T-helper 2 cell (primary cell): ENCODE measurements at regions not wholly inside any gene's neighbourhood (a gene's known extent, or its start where the extent isn't known, plus 50 kb on each side); places are given as distances from the start of the nearest gene placed in this dataset.
"Not testable (repeated sequence)": the region's sequence is repeated elsewhere in the genome, so short reads cannot be mapped to it uniquely, and the experiment has no call there.

ENCODE experiments used
- DNase-seq, 5 experiments: peaks; one replicate each; pipeline versions ENCODE4 v3.0.0 to v3.0.0-alpha.2; 2012 to 2022

DNA sequence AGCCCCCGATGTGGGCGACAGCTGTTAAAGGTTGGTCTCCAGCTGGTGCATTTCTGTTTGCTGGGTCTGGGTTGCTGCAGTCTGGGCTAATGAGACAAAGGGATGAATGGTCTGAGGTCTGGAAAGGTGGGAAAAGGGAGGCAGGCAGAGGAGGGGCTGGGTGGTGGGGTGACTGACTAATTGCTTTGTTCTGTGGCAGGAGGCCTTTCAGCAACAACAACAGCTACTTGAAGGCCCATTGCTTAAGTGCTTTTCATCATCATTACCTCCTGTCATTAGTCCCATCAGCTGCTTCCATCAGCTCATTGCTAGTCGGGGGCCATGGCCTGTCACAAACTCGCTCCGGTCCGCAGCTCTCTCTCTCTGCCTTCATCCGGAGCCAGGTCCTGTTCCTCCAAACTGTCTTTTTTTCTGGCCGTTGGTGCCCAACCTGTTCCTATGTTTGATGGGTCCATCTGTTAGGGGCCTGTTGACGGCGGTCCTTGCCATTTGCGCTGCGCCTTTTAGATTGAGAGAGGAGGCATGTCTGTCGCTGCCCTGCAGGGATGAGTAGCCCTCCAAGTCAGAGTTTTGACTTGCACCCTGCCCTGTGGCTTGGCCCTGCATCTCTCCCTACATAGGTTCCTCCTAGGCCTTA is 105.6 kb upstream of the PLXNA2 start:
- DNase-seq: no peak

DNA sequence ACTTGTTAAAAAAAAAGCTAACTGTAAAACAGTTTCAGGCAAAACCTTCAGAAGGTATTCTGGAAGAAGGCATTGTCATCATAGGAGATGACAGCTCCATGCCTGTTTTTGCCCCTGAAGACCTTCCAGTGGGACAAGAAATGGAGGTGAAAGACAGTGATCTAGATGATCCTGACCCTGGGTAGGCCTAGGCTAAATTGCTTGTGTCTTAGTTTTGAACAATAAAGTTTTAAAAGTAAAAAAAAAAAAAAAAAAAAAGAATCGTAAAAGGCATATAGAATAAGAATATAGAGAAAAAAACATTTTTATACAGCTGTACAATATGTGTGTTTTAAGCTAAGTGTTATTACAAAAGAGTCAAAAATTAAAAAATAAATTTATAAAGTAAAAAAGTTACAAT is 106.6 kb upstream of the PLXNA2 start:
- DNase-seq: no peak

DNA sequence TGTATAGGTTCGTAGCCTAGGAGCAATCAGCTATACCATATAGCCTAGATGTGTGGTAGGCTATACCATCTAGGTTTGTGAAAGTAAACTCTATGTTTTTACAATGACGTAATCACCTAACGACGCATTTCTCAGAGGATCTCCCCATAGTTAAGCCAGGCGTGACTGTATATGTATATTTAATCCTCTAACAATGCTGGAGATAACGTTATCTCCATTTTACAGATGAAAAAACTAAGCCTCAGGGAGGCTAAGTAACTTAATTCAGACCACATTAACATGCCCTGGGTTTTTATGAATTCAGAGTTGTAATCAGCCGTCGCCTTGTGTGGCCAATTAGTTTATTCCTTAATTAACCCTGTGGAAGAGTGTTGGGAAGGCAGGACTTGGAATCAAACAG is 107.7 kb upstream of the PLXNA2 start:
- no peak for DNase-seq

DNA sequence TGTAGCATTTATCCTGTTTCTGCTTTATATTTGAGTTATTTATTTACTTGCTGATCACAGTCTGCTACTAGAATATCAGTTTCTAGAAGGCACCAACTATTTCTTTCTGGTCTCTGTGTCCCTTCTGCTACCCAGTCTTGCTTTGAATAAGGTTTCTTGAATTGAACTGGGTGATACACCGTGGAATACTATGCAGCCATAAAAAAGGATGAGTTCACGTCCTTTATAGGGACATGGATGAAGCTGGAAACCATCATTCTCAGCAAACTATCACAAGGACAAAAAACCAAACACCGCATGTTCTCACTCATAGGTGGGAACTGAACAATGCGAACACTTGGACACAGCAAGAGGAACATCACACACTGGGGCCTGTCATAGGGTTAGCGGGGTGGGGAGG is 109.6 kb upstream of the PLXNA2 start:
- not testable (repeated sequence) for DNase-seq

DNA sequence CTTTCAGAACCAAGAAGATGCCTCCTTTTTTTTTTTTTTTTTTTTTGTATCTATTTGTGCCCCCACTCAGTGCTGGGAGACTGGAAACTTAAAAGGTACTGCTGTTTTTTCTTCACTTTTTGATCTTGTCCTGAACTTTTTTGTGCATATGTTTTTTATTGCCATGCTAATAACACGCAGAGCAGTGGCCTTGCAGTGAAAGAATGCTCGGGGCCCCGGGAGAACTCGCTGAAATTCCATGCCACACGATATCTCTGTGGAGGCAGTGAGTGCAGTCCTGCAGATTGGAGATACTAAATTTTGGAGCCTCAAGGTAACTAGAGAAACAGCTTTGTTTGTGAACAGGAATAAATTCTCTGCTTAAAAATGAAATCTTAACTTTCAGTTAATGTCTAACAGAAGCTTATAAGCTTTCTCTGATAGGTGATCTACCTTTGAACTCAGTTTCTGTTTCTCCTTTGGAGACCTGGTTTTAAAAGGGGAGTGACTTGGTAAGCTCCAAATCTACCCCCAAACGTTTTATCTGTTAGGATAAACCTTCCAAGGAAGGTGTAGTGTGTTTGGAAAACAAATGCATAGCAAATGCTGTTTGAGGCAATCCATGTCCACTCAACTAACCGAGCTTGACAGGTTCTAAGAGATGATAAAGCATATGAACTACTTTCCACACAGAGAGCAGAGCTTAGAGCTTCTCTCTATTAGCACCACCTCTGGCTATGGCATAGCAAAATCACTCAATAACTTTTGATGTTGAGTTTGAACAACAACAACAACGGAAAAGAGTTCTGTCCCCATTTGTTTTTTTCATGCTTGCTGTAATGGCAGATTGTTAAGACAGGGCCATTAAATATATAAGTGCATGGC is 113.7 kb upstream of the PLXNA2 start:
- no peak for DNase-seq

DNA sequence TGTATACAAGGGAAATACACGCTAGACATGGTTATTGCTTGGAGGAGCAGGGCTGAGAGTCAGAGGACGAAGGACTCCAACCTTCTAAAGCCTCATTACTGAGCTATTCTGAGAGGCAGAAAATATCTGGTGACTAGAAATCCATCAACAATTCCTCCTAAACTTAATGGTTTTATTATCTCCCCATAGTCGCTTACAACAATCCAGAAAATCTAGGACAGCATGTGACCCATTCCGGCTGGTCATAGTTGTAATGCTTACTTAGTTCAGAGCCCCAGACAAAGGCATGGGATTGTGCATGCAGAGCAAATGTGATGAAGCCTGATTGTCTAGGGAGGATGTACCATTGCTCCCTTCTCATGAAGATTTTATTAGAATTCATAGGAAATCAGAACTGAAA is 114.5 kb upstream of the PLXNA2 start:
- DNase-seq: no peak

DNA sequence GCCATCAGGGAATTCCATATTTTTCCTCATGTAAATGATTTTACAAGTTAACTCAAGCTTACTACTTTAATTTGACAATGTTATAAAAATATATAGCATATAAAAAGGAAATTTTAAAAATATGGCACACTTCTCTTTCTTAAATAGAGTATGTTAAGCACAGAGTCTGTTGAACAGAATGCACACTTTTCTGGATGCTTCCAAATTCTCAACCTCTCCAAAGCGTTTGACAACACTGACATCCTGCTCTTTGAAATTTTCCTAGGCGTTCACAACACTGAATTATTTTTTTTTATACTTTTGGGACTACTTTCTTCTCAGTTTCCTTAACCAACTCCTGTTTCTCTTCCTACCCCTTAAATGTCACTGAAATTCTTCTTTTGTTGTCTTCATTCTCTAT is 117.8 kb upstream of the PLXNA2 start:
- no peak for DNase-seq

DNA sequence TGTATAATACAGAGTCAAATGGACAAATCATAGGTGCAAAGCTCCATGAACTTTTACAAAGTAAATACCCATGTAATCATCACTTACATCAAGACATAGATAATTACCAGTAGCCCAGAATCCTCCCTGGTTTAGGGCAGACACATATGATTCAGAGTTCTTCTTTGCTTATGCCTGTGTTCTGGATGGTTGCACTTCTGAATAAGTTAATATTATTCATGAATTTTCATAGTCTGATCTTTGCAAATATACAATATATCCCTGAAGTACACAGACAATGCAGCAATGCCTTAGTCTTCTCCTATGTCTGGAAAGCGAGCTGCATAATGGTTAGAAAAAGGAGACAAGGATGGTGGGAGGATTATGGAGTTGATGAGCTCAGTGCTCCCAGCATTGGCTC is 122.4 kb upstream of the PLXNA2 start:
- DNase-seq: no peak

DNA sequence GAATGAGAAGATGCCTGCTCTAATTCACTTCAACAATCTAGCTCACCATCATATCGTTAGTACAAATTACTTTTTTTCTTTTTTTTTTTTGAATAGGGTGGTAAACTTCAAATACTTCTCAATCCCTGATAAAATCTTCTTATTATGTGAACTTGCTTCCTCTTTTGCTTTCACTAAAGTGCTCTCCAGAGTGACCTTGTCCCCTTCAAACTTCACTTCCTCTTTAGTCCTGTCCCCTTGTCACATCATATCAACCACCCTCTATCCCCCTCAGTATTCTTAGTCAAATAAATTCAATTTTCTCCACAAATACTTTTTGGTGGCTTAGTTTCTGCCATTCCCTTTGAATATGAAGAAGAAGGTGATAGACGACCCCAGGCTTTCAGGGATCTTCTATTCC is 124.9 kb upstream of the PLXNA2 start:
- DNase-seq: no peak

DNA sequence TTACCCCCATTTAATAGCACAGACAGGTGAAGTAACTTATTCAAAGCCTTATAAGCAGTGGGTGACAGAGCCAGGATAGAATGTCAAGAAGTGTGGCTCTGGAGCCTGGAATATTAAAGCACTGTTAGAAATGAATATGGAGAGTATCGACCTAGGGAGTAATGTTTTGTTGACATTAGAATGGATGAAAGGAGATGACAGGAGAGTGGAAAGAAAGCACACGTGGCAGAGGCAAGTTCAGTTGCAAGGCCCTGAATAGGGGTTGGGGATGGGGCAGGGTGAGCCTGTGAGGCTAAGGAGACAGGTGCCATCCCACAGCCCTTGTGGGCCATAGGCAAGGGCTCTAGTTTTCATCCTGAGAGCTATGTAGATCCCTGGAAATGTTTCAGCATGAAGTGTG is 125.5 kb upstream of the PLXNA2 start:
- DNase-seq: no peak

DNA sequence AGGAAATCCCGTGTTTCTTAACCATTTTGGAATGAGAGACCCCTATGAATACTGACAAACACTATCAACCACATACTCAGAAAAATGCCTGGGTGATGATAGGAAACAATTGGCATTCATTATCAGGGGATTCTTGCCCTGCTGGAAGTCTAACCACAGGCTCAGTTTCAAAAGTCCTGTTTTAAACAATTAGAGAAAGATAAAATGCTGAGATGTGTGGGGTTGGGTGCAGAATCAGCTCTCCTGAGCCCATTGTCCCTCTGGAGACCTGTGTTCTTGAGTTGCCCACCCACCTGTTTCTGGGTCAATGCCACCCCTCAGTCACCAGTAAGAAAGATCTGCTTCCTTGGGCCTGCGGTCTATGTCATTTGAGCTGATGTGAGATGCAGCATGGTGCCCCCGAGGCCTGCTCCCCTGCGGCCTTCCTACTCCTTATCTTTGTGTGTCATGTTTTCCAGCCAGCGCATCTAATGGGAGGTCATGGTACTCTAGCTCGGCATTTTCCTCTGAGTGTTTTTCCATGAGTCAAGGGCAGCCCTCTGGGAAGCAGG is 130.3 kb upstream of the PLXNA2 start:
- DNase-seq: no peak

DNA sequence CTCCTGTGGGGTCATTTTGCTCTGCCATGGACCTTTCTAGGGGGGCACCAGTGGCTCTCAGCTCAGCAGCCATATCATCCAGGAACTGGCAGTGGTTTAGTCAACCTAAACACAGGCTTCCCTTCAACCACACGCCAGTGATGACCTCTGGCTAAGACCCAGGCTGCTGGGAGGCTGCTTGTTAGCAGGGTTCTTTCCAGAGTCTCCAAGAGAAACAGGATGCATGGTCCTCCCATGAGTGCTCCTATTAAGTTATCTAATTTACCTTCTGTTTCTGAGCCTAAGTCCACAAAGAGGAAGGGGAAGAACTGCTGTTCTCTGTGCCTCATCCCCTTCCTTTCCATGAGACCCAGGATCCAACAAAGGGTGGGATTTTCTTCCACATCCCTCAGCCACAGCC is 137.3 kb upstream of the PLXNA2 start:
- no peak for DNase-seq

DNA sequence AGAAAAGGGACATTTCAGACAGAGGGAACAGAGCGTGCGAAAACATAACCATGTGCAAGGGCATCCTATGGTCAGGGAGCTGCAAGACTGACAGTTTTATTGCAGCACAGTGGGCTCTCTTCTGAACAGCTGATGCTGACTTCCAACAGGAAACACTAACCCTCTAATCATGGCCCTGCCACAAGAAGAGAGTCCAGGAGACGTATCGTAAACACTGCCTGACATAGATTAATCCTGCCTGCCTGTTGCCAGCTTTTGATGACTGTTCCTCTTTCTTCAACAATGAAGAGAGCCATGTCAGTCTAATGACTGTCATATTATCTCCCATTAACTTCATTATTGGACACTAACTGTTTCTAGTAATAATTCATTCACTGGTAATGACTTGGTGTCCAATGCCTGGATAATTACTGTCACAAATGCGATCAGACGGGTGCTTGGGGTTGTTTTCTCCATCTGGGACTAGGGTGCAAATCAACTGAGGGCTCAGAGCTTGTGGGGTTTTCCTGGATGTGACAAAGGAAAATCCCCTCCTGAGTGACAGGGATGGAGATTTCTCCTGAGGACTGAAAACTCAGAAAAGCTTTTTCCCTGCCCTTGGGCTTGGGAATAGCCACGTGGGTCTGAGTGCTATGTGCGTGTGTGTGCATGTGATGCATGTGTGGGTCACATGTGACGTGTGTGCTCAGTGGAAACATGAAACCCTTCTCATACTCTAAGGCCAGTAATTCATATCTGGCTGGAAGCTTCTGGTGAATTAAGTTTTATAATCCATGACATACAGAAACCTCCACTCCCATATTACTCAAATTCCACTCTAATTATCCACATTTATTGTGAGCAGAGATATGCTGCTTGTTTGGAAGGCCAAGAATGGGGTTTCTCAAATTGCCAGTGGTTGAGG is 144.0 kb upstream of the PLXNA2 start:
- DNase-seq: no peak

DNA sequence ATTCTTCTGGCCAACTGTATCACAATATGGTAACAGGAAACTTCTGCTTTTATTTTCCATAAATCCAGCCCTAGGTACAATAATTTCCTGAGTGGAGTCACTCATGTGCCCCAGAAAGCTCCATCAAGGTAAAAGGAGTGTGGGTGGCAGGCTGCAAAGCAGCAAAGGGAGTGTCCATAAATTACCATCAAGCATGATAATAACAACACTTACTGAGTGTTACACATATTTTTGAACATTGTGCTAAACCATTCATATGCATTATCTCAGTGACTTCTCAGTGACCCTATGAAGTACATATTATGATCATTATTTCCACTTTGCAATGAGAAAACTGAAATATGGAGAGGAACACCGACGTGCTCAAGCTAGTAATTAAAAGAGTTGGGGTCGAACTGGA is 149.2 kb upstream of the PLXNA2 start:
- DNase-seq: no peak

DNA sequence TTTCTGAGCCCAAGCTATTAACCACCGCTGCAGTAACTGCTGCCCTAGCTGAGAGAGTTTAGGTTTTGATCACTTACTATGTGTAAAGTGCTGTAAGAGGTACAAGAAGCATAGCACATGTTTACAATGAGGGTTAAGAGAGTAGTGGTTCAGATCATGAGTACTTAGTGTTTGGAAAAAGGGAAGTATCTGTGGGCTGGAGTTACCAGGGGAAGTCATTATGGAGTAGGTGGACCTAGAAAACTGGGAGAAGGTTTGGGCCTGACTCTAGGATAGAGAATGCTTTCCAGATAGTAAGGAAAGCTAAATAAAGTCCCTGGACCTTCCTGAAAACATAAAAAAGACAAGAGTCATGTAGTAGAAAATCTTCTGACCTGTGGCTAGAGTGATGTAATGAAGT is 149.6 kb upstream of the PLXNA2 start:
- no peak for DNase-seq

DNA sequence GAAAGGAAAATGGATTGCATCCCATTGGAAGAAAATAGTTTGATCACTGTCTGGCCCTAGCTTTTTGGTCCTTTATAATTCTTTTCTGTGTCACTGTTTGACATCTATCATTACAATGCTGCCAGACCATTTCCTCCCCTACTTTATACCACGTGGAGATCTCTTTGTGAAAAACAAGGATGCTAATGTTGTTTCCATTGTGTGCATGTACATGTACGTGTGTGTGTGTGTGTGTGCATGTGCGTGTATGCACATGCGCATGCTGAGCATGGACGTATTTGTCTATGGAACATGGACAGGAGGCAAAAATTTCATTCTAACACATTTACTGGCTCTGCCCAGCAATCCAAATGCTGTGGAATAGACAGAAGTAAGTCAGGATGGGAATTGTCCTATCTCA is 153.1 kb upstream of the PLXNA2 start:
- no peak for DNase-seq

DNA sequence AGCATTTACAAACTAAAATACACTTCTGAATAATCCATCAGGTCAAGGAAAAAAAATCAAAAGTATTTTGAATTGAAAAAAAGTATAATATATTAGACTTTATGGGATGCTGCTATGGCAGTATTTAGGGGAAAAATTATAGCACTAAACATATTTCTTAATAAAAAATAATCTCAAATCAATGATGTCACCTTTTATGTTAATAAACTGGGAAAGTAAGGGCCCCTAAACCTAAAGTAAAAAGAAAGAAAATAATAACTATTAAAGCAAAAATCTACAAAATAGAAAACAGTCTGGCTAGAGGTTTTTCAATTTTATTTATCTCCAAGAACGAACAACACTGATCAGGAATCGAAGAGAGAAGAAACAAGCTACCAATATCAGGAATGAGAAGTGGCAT is 160.8 kb upstream of the PLXNA2 start:
- no peak for DNase-seq

DNA sequence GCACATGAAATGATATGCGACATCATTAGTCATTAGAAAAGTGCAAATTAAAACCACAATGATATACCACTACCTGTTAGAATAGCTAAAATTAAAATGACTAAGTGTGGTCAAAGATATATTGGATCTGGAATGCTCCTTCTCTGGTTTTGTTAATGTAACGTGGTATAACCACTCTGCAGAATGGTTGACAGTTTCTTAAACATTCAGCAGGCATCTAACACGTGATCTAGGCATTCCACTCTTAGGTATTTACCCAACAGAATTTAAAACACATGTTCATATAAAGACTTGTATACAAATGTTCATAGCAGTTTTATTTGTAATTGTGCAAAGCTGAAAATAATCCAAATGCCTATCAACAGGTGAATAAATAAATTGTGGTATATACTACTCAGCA is 165.0 kb upstream of the PLXNA2 start:
- DNase-seq: no peak

DNA sequence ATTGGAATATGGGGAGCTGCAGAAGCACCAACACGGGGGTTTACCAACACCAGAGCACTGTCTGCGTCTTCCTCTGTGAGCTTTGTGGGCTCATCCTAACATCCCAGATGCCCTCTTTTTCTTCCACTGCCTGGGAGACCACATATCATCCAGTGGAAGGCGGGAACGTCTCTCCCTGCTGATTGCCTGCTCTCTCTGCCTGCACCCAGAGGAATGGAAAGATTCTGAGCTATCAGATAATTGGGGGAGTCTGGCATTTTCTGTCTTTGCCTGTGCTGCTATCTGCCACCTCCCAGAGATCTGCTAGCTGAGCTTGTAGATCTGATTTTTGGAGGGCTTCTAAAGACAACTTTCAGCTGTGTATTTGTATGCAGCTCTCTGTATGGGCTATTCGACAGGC is 166.2 kb upstream of the PLXNA2 start:
- DNase-seq: no peak

DNA sequence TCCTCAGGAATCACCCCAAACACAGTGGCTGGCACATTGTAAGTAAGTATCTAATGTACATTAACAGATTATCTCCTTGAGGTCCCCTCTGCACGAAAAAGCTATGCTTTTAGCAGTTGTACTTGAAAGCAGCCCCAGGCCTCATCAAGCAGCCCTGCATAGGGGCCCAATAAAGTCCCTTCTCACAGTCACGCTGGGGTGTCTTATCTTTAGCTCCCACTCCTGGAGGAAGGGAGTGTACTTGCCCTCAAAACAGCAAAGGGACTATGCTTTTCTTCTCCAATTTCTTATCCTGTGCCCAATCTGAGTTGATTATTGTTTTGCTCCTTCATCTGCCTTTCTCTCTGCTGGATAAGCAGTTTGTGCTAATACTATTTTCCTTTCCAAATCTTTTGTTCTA is 168.8 kb upstream of the PLXNA2 start:
- DNase-seq: no peak

DNA sequence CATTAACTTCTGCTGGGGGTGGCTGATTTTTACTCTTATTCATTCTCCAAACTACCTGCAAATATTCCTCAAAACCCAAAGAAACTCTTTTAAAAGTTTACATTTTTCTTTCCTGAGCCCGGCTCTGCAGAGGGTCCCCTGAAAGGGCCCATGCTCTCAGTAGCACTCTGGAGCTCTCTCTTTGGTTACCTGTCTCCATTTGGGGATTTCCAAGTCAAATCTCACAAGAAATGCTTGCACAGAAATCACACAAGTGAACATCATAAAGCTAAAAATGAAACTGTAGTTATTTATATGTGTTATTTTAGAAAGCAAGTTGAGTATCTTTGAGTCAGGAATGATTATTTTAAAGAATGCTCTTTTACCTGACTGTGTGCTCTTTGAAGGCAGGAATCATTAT is 174.5 kb upstream of the PLXNA2 start:
- no peak for DNase-seq

DNA sequence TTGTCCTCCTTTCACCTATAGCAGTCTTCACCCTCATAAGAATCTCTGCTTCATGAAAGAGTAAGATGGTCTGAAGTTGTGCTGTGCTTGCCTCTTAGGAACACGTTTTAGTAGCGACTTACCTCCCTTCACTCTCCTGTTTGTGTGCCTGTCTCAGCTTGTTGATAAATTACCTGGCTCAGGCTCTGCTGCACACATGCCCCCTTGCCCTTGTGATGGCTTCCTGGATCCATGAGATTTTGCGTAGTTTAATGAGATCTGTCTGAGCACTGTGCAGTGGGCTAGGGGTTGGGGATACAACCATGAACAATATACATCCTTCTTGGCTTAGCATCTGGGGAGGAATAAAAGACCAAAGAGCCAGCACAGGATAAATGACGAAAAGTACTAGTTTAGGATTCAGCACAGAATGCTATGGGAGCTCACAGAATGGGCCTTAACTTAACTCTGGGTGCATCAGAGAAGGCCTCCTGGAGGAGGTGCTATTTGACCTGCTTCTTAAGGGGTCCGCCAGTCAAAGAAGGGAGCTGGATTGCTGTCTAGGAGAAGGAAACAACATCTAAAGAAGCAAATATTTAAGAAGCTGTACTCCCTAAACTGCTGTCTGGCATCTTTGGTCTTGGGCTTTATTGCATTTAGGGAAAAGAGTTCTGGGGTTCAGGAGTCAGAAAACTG is 175.7 kb upstream of the PLXNA2 start:
- no peak for DNase-seq

DNA sequence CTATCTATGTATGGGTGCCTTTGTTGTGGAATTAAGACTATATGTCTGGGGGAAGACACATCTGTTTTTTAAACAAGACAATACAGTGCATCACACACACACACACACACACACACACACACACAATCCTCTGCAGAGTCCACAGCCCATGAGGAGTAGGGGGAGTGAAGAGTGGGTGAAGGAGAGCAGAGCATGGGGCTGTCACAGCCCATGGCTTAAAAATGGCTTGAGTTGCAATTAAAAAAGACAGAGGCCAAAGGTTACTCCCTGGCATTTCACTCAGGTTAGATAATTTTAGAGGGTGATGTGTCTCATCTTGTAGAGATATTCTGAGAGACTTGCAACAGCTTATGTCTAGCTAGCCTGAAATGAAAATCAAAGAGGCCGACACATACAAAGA is 176.5 kb upstream of the PLXNA2 start:
- no peak for DNase-seq
